Right cardiac atrium (tissue), 5 donors: ENCODE measurements at regions not wholly inside any gene's neighbourhood (a gene's known extent, or its start where the extent isn't known, plus 50 kb on each side); places are given as distances from the start of the nearest gene placed in this dataset.

Experiments used
- ATAC-seq, 2 donors: fragments of 200-7000 bp; cut with Tn5 transposase; one replicate each; pipeline versions ENCODE4 v1.8.0 to v1.9.1; 2020; ENCODE audit warnings: moderate library complexity in 2 of 2, mild to moderate bottlenecking in 1 of 2
- DNase-seq, 3 donors: peaks; one replicate each; pipeline ENCODE4 v3.0.0-alpha.2; 2020
- H3K27ac ChIP-seq: one replicate; pipeline ENCODE4 v1.5.1; 2013; ENCODE audit warnings: mild to moderate bottlenecking, low read length, control low read depth, moderate library complexity
- H3K27me3 ChIP-seq: one replicate; pipeline ENCODE4 v1.6.1; 2013; ENCODE audit not compliant: control insufficient read depth, insufficient read depth
- H3K4me1 ChIP-seq: one replicate; pipeline ENCODE4 v1.6.1; 2013; ENCODE audit warnings: low read length; ENCODE audit not compliant: control insufficient read depth, insufficient read depth
- H3K4me3 ChIP-seq: one replicate; pipeline ENCODE4 v1.5.1; 2013; ENCODE audit warnings: low read length, control low read depth
- H3K9me3 ChIP-seq: one replicate; pipeline ENCODE4 v1.6.1; 2013; ENCODE audit warnings: low read length; ENCODE audit not compliant: control insufficient read depth
- WGBS: extraction: QIAGEN DNeasy Blood & Tissue Kit; methylation state at CpG from one replicate; pipeline ENCODE4 v1.1.7; 2013; 5-methylcytosine and 5-hydroxymethylcytosine counted together
- intact Hi-C, 4 donors: fragments of 100-400 bp; cut with DNase I; formaldehyde crosslinking; loops; one replicate each; pipeline versions ENCODE4 v1.11.0 to v1.14.0; 2022 to 2023
- donor health status: healthy with polysubstance abuse.
- donor health status: DM: no; HTN: yes; CAD: no.
- donor health status: DM: no; HTN: no; CAD: no.
- donor health status: DM: no; HTN: yes; CAD: no; lungs with severe emphysema.
- donor health status: DM: yes; HTN: yes; CAD: no.

DNA sequence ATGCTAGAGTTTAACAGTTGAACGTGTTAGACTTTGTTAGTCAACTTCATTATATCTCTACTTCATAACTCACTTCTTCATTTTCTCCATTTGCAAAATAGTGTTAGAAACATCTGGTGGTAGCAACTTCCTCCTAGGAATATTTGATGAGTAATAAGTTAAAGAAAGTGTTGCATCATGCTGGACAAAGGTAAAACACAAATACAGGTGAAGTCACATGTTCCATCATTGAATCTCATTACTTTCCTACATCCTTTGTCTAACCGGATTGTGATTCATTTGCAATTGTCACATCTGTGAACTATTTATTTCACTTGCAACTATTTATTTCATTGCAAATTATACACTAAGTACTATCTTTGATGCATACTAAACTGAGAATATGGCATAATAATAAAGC is 186.5 kb downstream of the TUSC7 start:
- ATAC-seq (no peak), DNase-seq (no peak)
- H3K27ac ChIP-seq = no peak overlapping the region
- intact Hi-C loops = no loop called here
- H3K4me3 ChIP-seq = no peak overlapping the region
- H3K4me1 ChIP-seq = no peaks in the 10 kb centered on the region
- WGBS = 79% methylated on average over 2 of the region's 2 CpGs
- no peaks in the 10 kb centered on the region for H3K27me3 ChIP-seq
- no peaks in the 10 kb centered on the region for H3K9me3 ChIP-seq

DNA sequence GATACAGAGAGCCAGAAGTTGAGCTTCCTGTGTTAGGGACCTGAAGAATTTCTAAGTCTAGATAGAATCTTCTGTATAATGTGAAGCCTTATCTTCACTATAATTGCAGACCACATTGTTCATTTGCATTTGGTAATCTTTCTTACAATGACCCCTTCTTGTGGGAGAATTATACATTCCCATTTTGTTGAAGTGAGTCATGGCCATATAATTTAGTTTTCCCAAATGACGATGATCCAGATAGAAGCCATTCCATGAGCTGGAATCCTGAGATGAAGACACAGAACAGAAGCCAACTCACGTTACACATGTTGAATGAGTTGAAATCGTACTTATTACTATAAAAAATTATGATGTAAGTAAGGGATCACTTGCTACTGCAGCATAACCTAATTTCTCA is 187.8 kb downstream of the TUSC7 start:
- H3K27ac ChIP-seq = no peak overlapping the region
- intact Hi-C loops = no loop called here
- no peaks in the 10 kb centered on the region for H3K9me3 ChIP-seq
- no peak for ATAC-seq
- H3K4me3 ChIP-seq = no peak overlapping the region
- no peaks in the 10 kb centered on the region for H3K4me1 ChIP-seq
- WGBS = 64% methylated on average over 3 of the region's 3 CpGs
- DNase-seq = no peak
- no peaks in the 10 kb centered on the region for H3K27me3 ChIP-seq

DNA sequence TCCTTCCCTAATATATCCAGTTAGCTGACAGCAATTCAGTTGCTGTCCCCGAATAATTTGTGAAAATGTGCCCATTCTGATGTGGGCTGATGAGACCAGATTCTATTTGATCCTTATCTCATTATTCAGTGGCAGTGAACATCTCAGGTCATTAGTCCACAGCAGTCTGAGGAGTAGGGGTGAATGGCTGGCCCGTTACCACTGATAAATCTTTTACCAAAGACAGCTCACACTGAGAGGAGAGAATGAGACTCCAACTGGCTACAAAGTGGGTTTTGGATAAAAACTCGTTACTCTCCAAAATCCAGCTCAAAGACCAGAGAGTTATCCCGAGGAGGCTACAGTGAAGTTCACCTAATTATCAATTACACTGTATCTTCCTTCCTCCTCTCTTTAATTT is 189.7 kb downstream of the TUSC7 start:
- ATAC-seq (no peak), DNase-seq (no peak)
- Histone ChIP-seq H3K4me1 (no peaks in the 10 kb centered on the region), H3K9me3 (no peaks in the 10 kb centered on the region), H3K27me3 (no peaks in the 10 kb centered on the region), H3K27ac (no peak overlapping the region), H3K4me3 (no peak overlapping the region)
- 65% methylated on average over 4 of the region's 4 CpGs for WGBS
- intact Hi-C loops = no loop called here

DNA sequence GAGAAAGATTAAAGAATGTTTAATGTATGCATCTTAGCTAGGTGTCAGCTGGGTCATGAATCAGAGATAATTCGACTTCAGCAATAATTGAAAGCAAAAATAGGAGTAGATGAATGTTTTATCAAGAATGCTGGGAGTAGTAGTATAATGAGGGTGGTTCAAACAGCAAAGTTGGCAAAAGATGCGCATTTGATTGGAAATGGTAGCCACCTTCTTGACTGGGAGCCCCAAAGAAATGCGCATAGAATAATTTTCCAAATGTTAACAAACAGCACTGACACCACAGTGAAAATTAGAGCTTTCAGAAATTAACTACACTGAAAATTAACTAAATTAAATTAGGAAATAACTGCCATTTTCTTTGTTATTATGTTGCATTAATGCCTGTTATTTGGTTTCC is 195.8 kb downstream of the TUSC7 start:
- ATAC-seq = no peak
- 88% methylated on average over 3 of the region's 3 CpGs for WGBS
- H3K27ac ChIP-seq = no peak overlapping the region
- no peaks in the 10 kb centered on the region for H3K9me3 ChIP-seq
- H3K4me3 ChIP-seq = no peak overlapping the region
- no peak for DNase-seq
- no peaks in the 10 kb centered on the region for H3K4me1 ChIP-seq
- intact Hi-C loops = no loop called here
- no peaks in the 10 kb centered on the region for H3K27me3 ChIP-seq

DNA sequence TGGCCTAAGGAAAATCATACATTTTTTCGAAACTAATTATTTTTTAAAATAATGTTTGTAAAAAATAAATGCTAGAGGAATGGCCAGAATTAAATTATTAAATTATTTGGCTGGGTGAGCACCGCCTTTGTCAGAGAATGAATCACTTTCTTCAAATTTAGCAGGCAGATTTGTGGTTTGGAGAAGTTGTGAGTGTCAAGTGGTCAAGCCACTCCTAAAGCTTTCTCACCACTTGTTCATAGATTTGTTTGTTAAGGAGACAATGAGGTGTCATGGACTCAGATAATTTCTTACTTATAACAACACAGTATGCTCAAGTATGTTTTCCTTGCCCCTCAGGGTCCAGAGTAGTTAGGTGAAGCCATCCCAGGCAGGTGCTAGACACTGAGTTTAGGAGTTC is 196.2 kb downstream of the TUSC7 start:
- DNase-seq (no peak), ATAC-seq (no peak)
- Histone ChIP-seq H3K9me3 (no peaks in the 10 kb centered on the region), H3K4me3 (no peak overlapping the region), H3K27ac (no peak overlapping the region), H3K4me1 (no peaks in the 10 kb centered on the region), H3K27me3 (no peaks in the 10 kb centered on the region)
- 84% methylated on average over 2 of the region's 2 CpGs for WGBS
- intact Hi-C loops = no loop called here

DNA sequence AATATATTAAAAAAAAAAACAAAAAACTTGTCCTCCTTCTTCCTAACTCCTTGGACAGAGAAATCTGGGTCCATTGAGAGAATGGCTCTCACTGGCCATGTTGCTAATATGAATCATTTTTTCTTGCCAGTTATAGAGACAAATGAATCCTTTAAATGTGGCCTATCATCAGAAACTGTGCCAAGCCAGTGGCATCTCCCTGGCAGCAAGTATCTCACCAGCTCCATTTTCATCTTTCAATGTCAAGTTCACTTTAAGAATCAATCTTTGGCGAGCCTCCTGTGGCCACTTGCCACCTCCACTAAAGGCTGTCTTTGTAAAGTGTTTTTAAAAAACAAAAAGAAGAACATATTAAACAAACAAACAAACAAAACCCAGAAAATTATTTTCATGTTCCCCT is 202.5 kb downstream of the TUSC7 start:
- no peaks in the 10 kb centered on the region for H3K27me3 ChIP-seq
- 84% methylated on average over 1 of the region's 1 CpG for WGBS
- DNase-seq = no peak
- ATAC-seq = no peak
- no peaks in the 10 kb centered on the region for H3K9me3 ChIP-seq
- no peak overlapping the region for H3K27ac ChIP-seq
- H3K4me1 ChIP-seq = no peaks in the 10 kb centered on the region
- H3K4me3 ChIP-seq = no peak overlapping the region
- intact Hi-C loops = no loop called here

DNA sequence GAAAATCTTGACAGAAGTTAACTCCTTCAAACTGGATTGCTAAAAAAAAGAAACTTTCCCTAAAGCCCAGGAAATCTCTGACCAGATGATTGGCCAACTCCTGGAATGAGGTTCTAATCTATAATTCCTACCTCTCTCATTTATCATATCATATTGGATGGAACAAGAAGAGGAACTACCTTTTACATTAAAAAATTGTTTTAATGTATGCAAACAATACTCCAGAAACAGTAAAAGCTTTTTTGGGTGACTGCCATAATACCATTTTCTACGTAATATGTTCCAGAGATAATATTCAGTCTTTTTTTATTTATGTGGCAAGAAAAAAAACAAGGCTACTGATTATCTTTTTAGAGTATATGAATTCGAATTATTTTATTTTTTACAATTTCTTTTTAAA is 204.4 kb downstream of the TUSC7 start:
- Histone ChIP-seq H3K27me3 (no peaks in the 10 kb centered on the region), H3K9me3 (no peaks in the 10 kb centered on the region), H3K27ac (no peak overlapping the region), H3K4me3 (no peak overlapping the region), H3K4me1 (no peaks in the 10 kb centered on the region)
- ATAC-seq (no peak), DNase-seq (no peak)
- 51% methylated on average over 2 of the region's 2 CpGs for WGBS
- intact Hi-C loops = no loop called here

DNA sequence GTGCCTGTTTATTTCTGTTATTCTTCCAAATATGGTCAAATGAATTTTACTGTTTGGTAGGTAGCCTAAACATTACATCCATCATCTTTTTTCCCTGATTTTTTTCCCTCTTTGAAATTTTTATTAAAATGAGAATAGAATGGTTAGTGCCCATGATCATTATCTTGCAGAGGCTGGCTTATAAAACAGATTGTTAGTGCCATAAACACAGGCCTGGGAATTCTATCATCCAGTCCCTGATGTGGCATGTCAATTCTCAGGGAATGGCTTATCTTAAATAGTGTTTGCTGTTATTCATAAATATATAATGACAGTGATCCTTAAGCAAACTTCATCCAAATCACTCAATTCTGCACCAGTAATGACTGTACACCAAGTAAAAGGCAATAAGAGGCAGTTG is 207.3 kb downstream of the TUSC7 start:
- no peak overlapping the region for H3K4me3 ChIP-seq
- H3K27ac ChIP-seq = no peak overlapping the region
- intact Hi-C loops = no loop called here
- H3K4me1 ChIP-seq = no peaks in the 10 kb centered on the region
- no peaks in the 10 kb centered on the region for H3K9me3 ChIP-seq
- no peaks in the 10 kb centered on the region for H3K27me3 ChIP-seq
- ATAC-seq = no peak
- DNase-seq = no peak

DNA sequence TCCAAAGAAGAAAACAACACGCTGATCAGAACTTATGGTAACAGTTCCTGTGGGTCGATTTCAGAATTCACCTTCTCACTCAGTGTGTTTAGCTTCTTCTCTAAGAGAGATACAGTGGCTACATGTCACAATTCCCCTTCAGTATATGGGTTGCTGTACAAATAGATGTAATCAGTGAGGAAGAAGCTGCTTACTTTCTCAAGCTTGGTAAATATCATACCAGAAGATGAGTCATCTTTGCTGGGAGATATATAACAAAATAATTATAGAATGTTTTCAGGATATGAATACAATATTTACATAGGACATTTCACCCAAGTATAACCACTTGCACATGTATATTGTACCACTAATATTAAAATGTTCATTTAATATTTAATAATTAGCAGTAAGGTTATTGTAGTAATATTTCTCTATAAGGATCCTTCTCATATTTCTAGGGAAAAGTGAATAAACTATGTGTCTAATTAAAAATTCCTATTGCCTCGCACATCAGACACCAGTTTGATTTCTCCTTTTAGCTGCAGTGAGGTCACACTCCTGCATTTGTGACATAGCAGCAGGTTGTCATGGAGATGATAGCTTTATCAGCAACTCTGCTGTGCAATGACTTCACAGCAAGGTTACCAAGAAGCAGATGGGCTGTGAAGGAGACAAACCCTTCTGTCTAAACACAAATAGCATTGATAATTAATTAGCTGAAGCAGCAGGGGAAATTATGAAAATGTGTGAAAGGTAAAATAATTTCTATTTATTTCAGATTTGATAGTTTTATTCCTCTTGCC is 211.4 kb downstream of the TUSC7 start:
- Histone ChIP-seq H3K9me3 (no peaks in the 10 kb centered on the region), H3K27ac (no peak overlapping the region), H3K4me3 (no peak overlapping the region), H3K4me1 (no peaks in the 10 kb centered on the region), H3K27me3 (no peaks in the 10 kb centered on the region)
- DNase-seq (no peak), ATAC-seq (no peak)
- intact Hi-C loops = no loop called here
- WGBS = 62% methylated on average over 3 of the region's 3 CpGs

DNA sequence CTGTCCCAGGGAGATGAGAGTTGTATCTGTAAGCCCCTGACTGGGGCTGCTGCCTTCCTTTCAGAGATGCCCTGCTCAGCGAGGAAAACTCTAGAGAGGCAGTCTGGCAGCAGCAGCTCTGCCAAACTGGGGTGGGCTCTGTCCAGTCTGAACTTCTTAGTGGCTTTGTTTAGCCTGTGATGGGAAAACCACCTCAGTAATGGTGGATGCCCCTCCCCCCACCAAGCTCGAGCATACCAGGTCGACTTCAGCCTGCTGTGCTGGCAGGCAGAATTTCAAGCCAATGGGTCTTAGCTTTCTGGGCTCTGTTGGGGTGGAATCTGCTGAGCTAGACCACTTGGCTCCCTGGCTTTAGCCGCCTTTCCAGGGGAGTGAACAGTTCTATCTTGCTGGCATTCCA is 218.3 kb downstream of the TUSC7 start:
- WGBS = 82% methylated on average over 4 of the region's 4 CpGs
- ATAC-seq = no peak
- intact Hi-C loops = no loop called here
- Histone ChIP-seq H3K27ac (no peak overlapping the region), H3K9me3 (no peaks in the 10 kb centered on the region), H3K4me1 (no peaks in the 10 kb centered on the region), H3K4me3 (no peak overlapping the region), H3K27me3 (no peaks in the 10 kb centered on the region)
- DNase-seq = no peak

DNA sequence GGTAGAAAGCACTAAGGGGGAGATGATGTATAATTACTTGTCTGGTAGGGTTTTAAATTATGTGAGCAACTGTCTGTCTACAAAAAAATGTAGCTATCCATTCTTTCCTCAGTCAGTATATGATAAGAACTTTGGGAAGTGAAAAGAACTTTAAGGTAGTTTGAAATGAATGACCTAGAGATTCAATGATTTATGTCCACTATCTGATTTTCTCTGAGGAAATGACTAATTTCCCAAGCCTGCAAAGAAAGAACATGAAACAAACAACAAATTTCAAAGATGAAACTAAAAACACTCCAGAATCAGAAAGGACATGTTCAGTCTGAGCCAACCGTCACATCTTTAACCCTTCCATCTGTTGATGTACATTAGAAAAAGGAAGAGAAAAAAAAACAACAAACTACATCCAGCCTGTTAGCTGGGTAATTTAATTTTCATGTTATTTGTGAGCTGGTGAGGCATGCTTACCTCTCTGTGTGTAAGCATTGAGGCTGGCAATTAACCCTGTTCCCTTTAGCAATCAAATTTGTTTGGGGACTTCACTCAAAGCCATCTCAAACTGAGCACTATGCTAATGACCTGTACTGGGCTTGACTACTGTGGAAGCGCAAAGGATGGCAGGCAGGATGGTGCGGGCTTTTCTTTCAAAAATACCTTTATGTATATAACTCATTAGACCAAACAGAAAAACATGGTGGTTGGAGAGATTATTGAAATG is 220.1 kb downstream of the TUSC7 start:
- H3K4me1 ChIP-seq = no peaks in the 10 kb centered on the region
- H3K4me3 ChIP-seq = no peak overlapping the region
- WGBS = 71% methylated on average over 3 of the region's 3 CpGs
- H3K27ac ChIP-seq = no peak overlapping the region
- intact Hi-C loops = no loop called here
- no peak for ATAC-seq
- H3K9me3 ChIP-seq = no peaks in the 10 kb centered on the region
- no peak for DNase-seq
- H3K27me3 ChIP-seq = no peaks in the 10 kb centered on the region
